ENCODE measurements at regions not wholly inside any gene's neighbourhood (a gene's known extent, or its start where the extent isn't known, plus 50 kb on each side); places are given as distances from the start of the nearest gene placed in this dataset.
"Not testable (repeated sequence)": the region's sequence is repeated elsewhere in the genome, so short reads cannot be mapped to it uniquely, and the experiment has no call there.

DNA sequence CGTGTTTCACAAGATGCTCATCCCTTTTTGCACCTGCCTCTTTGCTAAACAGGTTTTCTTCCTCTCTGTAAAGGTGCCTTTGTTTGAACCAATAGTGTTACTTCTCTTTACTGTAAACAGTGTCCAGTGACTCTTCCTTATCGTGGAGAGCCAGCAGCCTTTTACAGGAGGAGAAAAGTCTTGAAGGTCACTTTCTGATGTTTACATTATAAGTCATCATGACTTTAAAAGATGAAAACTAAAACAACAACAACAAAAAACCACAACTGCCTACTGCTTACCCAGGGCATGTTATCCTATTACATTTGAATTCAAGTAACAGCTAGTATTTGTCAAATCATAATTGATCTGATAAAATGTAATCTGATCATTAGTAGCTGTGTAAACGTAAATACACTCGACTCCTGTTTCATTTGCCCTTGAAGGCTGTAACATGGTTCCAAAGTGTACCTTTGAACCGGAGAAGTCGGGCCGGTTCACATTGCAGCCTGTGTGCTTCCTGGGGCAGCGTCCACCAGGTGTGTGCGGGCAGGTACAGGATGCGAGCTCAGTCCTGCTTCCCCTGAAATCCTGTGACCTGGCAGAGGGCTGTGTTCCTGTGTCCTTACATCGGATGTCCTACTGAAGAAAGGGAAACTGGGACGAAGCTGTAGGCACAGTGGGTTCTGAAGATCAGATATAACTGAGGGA lies 118.1 kb downstream of the C9orf152 start:
- Histone ChIP-seq H3K36me3 (ENCODE audit: insufficient read depth, low read length) (peaks cover 6% of the 10 kb centered on the region; the same call in 1 of the 2 replicates), H3K79me2 (ENCODE audit: control insufficient read depth, insufficient read depth, low read length, unreplicated experiment) (peaks cover 97% of the 10 kb centered on the region), H3K4me3 (ENCODE audit: low read depth, low read length) (no peak overlapping the region), H2AFZ (ENCODE audit: low read length, unreplicated experiment) (no peak overlapping the region), H3K27me3 (ENCODE audit: insufficient read depth, low read length) (no peaks in the 10 kb centered on the region), H3K4me1 (ENCODE audit: control insufficient read depth, insufficient read depth, low read length, unreplicated experiment) (peaks cover 47% of the 10 kb centered on the region), H3K27ac (ENCODE audit: low read depth, low read length) (peak overlapping the region; percentile 30; the same call in 1 of the 2 replicates)

DNA sequence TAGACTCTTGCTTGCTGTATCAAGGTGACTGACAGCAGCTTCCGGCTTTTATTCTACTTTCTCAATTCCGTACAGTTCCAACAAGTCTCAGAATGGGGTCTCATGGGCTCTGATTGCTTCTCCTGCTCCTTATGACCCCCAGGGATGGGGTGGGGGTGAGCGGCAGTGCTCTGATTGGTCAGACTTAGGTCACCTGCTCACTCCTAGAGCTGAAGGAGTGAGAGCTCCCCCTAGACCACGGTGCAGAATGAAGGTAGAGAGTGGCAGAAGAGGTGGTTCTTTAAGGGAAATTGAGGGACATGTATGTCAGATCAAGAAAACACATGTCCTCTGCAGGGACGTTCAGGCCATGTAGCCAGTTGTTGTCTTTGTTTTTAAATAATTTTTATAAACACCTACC lies 115.2 kb downstream of the C9orf152 start:
- Histone ChIP-seq H2AFZ (ENCODE audit: low read length, unreplicated experiment) (no peak overlapping the region), H3K4me1 (ENCODE audit: control insufficient read depth, insufficient read depth, low read length, unreplicated experiment) (peaks cover 55% of the 10 kb centered on the region), H3K79me2 (ENCODE audit: control insufficient read depth, insufficient read depth, low read length, unreplicated experiment) (peaks cover 86% of the 10 kb centered on the region), H3K27ac (ENCODE audit: low read depth, low read length) (no peak overlapping the region), H3K36me3 (ENCODE audit: insufficient read depth, low read length) (no peaks in the 10 kb centered on the region), H3K4me3 (ENCODE audit: low read depth, low read length) (no peak overlapping the region), H3K27me3 (ENCODE audit: insufficient read depth, low read length) (no peaks in the 10 kb centered on the region)

DNA sequence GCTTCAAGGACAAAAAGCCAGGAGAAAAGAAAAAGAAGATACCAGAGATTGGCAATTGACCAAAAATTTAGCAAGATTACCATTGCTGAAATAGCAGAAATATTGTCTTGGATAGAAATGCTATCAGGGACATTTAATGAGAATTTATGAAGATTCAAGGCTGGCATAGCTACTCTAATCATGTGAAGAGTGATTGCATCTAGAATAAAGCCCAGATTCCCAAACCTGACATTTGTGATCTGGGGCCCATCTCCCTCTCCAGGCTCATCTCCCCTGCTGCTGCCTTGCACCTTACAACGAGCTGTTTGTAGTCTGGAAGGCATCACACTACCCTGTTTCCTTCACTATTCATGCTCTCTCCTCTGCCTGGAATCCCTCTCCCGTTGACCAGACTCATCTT lies 114.5 kb downstream of the C9orf152 start:
- H3K27ac ChIP-seq (ENCODE audit: low read depth, low read length) = peak overlapping the region; percentile 78
- no peak overlapping the region for H3K4me3 ChIP-seq (ENCODE audit: low read depth, low read length)
- H2AFZ ChIP-seq (ENCODE audit: low read length, unreplicated experiment) = no peak overlapping the region
- no peaks in the 10 kb centered on the region for H3K36me3 ChIP-seq (ENCODE audit: insufficient read depth, low read length)
- peaks cover 86% of the 10 kb centered on the region for H3K79me2 ChIP-seq (ENCODE audit: control insufficient read depth, insufficient read depth, low read length, unreplicated experiment)
- peaks cover 59% of the 10 kb centered on the region for H3K4me1 ChIP-seq (ENCODE audit: control insufficient read depth, insufficient read depth, low read length, unreplicated experiment)
- no peaks in the 10 kb centered on the region for H3K27me3 ChIP-seq (ENCODE audit: insufficient read depth, low read length)

DNA sequence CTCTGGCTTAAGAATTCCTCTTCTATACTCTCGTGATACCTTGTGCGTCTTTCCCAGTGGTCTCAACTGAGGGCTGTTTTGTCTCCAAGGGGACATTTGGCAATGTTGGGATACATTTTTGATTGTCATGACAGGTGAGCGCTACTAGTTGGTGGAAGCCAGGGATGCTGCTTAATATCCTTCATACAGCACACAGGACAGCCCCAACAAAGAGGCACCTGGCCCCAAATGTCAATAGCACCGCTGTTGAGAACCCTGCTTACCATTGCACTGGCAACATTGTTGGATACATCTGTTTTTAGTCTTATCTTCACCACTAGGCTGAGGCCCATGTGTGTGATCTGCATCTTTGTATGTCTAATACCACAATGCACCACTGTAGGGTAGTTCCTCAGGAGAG lies 114.1 kb downstream of the C9orf152 start:
- H3K79me2 ChIP-seq (ENCODE audit: control insufficient read depth, insufficient read depth, low read length, unreplicated experiment) = peaks cover 86% of the 10 kb centered on the region

DNA sequence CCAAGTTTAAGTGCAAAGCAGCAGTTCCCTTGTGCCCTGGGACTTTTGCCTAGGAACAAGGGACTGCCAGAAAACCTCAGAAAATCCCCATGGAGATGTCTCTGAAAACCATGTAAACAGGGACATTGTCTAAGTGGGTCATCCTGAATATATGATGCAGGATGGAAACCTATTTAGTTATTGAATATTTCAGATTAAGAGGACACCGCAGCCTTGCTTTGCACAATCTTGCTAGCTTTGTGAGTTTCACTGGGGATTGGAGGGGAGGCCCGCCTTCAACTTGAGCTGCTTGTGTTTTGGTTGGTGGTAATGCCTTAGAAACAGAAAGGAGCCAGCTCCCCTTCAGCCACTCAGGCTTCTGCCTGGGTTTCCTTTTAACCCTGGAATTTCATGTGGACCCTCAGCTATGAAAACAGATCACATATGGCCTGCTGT lies 112.8 kb downstream of the C9orf152 start:
- H3K79me2 ChIP-seq (ENCODE audit: control insufficient read depth, insufficient read depth, low read length, unreplicated experiment) = peaks cover 86% of the 10 kb centered on the region
- peak overlapping the region; percentile 78 for H3K27ac ChIP-seq (ENCODE audit: low read depth, low read length)
- no peaks in the 10 kb centered on the region for H3K36me3 ChIP-seq (ENCODE audit: insufficient read depth, low read length)
- H2AFZ ChIP-seq (ENCODE audit: low read length, unreplicated experiment) = no peak overlapping the region
- no peak overlapping the region for H3K4me3 ChIP-seq (ENCODE audit: low read depth, low read length)
- peaks cover 60% of the 10 kb centered on the region for H3K4me1 ChIP-seq (ENCODE audit: control insufficient read depth, insufficient read depth, low read length, unreplicated experiment)
- no peaks in the 10 kb centered on the region for H3K27me3 ChIP-seq (ENCODE audit: insufficient read depth, low read length)

More for the DNA sequence above, 114.1 kb downstream of the C9orf152 start:
- Histone ChIP-seq H3K27me3 (ENCODE audit: insufficient read depth, low read length) (no peaks in the 10 kb centered on the region), H3K27ac (ENCODE audit: low read depth, low read length) (peak overlapping the region; percentile 78), H3K36me3 (ENCODE audit: insufficient read depth, low read length) (no peaks in the 10 kb centered on the region), H3K4me1 (ENCODE audit: control insufficient read depth, insufficient read depth, low read length, unreplicated experiment) (peaks cover 62% of the 10 kb centered on the region), H2AFZ (ENCODE audit: low read length, unreplicated experiment) (no peak overlapping the region), H3K4me3 (ENCODE audit: low read depth, low read length) (no peak overlapping the region)

DNA sequence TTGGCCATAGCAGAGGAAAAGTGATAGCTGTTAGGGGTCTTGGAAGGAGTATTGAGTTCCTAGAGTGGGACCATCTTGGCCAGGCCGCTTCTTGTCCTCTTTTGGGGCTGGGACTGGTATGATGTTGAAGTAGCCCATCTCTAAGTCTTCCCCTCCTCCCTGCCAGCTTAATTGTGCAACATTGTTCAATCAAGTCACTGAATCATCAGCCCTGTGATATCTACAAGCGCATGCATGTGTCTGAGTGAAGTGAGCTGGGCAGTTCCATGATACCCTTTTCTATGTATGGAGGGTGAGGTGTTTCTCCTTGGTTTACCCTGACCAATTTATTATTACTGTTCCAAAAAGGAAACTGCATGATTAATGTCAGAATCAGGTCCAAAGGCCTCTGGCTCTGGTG lies 112.2 kb downstream of the C9orf152 start:
- H3K27me3 ChIP-seq (ENCODE audit: insufficient read depth, low read length) = no peaks in the 10 kb centered on the region
- peaks cover 86% of the 10 kb centered on the region for H3K79me2 ChIP-seq (ENCODE audit: control insufficient read depth, insufficient read depth, low read length, unreplicated experiment)
- no peak overlapping the region for H2AFZ ChIP-seq (ENCODE audit: low read length, unreplicated experiment)
- H3K4me3 ChIP-seq (ENCODE audit: low read depth, low read length) = no peak overlapping the region
- H3K36me3 ChIP-seq (ENCODE audit: insufficient read depth, low read length) = no peaks in the 10 kb centered on the region
- H3K4me1 ChIP-seq (ENCODE audit: control insufficient read depth, insufficient read depth, low read length, unreplicated experiment) = peaks cover 58% of the 10 kb centered on the region
- peak overlapping the region; percentile 78 for H3K27ac ChIP-seq (ENCODE audit: low read depth, low read length)

DNA sequence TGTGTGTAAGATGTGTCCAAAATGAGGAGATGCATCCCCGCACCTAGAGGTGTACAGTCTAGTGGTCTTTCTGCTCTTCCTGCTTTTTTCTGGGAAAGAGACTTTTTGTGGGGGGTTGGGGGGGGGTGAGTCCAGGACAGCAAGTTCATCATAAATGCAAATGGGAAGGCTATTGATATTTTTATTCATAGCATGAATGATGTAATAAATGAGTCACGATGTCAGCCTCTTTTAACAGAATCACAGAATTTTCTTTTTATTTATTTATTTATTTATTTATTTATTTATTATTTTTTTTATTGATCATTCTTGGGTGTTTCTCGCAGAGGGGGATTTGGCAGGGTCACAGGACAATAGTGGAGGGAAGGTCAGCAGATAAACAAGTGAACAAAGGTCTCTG lies 111.3 kb downstream of the C9orf152 start:
- H3K4me3 ChIP-seq (ENCODE audit: low read depth, low read length); H2AFZ ChIP-seq (ENCODE audit: low read length, unreplicated experiment); H3K27me3 ChIP-seq (ENCODE audit: insufficient read depth, low read length); H3K36me3 ChIP-seq (ENCODE audit: insufficient read depth, low read length): not testable (repeated sequence)
- H3K79me2 ChIP-seq (ENCODE audit: control insufficient read depth, insufficient read depth, low read length, unreplicated experiment) = peaks cover 87% of the 10 kb centered on the region
- peaks cover 60% of the 10 kb centered on the region for H3K4me1 ChIP-seq (ENCODE audit: control insufficient read depth, insufficient read depth, low read length, unreplicated experiment)
- H3K27ac ChIP-seq (ENCODE audit: low read depth, low read length) = peak overlapping the region; percentile 78; the same call in 1 of the 2 replicates

DNA sequence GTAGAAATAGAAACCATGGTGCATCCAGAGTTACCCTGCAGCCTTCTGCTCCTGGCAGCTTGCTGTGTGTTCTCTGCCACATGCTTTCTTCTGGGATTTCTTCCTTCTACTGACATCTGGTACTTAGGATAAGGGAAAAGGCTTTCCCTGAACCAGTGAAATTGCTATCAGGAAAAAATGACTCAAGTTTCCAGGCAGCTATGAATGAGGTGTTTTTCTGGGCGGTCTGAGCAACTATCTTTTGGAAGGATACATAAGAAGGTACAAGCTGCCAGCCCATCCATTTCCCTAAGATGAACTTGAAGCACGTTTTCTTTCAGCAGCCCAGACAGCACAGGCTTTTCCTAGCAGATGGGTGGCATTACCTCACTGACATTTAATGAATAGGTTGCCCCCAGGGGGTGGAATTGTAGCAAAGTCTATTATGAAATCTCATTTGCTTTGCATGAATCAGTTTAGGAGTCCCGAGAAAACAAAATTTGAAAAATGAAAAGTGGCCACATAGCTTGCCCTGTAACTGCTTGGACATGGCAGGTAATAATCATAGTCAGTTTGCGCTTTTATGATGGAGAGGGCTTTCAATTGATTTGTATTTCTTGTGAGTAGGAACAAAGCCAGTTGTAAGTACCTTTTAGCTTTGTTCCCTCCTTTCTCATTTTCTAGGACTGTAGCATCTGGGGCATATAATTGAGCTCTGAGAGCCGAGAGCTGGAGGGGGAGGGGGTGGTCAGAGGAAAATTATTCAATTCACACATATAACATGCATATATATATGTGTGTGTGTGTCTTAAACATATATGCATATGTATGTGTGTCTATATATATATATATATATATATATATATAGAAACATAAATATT lies 108.5 kb downstream of the C9orf152 start:
- peaks cover 7% of the 10 kb centered on the region; the same call in 1 of the 2 replicates for H3K36me3 ChIP-seq (ENCODE audit: insufficient read depth, low read length)
- no peak overlapping the region for H2AFZ ChIP-seq (ENCODE audit: low read length, unreplicated experiment)
- H3K4me3 ChIP-seq (ENCODE audit: low read depth, low read length) = peak overlapping the region; percentile 13; the same call in 1 of the 2 replicates
- H3K27ac ChIP-seq (ENCODE audit: low read depth, low read length) = peak overlapping the region; percentile 78
- peaks cover 73% of the 10 kb centered on the region for H3K4me1 ChIP-seq (ENCODE audit: control insufficient read depth, insufficient read depth, low read length, unreplicated experiment)
- H3K79me2 ChIP-seq (ENCODE audit: control insufficient read depth, insufficient read depth, low read length, unreplicated experiment) = peaks cover 86% of the 10 kb centered on the region
- no peaks in the 10 kb centered on the region for H3K27me3 ChIP-seq (ENCODE audit: insufficient read depth, low read length)

DNA sequence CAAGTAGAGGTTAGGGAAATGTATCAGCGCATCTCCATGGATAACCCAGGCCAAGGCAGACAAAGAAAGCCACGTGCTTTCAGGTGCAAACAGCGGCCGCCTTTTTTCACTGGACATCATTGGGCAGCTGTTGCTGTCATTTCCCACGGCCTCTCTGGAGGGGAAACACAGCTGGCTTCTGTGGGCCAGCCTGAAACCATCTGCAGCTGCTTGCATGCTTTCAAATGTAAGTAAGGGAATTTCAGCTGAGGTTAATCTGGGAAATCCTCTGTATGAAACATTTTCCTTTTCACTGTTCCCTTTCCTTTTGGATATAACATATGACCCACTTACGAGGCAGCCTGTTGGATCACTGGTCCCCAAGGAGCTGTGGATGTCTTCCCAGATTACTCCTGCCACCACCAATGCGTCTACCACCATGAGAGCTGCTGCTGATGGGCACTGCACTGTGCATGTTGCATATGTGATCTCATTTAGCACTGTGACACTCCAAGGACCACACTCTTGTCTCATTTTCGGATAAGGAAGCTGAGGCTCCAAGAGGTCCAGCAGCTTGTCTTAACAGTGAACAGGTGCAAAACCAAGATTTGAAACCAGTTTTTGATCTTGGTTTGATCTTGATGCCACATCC lies 106.3 kb downstream of the C9orf152 start:
- peaks cover 88% of the 10 kb centered on the region for H3K79me2 ChIP-seq (ENCODE audit: control insufficient read depth, insufficient read depth, low read length, unreplicated experiment)
- H3K27me3 ChIP-seq (ENCODE audit: insufficient read depth, low read length) = no peaks in the 10 kb centered on the region
- H3K36me3 ChIP-seq (ENCODE audit: insufficient read depth, low read length) = peaks cover 7% of the 10 kb centered on the region; the same call in 1 of the 2 replicates
- H2AFZ ChIP-seq (ENCODE audit: low read length, unreplicated experiment) = no peak overlapping the region
- no peak overlapping the region for H3K4me3 ChIP-seq (ENCODE audit: low read depth, low read length)
- H3K4me1 ChIP-seq (ENCODE audit: control insufficient read depth, insufficient read depth, low read length, unreplicated experiment) = peaks cover 63% of the 10 kb centered on the region
- H3K27ac ChIP-seq (ENCODE audit: low read depth, low read length) = peak overlapping the region; percentile 5; the same call in 1 of the 2 replicates

DNA sequence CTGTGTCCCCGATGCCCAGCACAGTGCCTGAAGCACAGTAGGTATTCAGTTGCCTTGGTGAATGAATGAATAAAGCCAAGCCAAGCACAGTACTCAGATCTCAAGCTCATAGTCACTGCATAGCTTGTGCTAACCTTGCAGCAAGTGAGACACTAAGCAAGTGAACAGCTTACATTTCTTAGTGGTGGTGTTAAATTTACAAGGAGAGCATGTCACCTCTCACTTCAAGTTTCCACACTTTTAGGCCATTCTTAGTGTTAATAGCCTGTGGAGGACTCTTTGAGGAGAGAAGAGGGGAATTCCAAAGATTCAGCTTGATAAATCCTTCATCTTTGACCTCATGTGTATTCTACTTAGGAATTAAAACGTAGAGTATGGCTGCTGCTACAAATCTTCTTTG lies 104.7 kb downstream of the C9orf152 start:
- Histone ChIP-seq H2AFZ (ENCODE audit: low read length, unreplicated experiment) (no peak overlapping the region), H3K27me3 (ENCODE audit: insufficient read depth, low read length) (no peaks in the 10 kb centered on the region), H3K79me2 (ENCODE audit: control insufficient read depth, insufficient read depth, low read length, unreplicated experiment) (peaks cover 93% of the 10 kb centered on the region), H3K36me3 (ENCODE audit: insufficient read depth, low read length) (peaks cover 7% of the 10 kb centered on the region; the same call in 1 of the 2 replicates), H3K4me1 (ENCODE audit: control insufficient read depth, insufficient read depth, low read length, unreplicated experiment) (peaks cover 64% of the 10 kb centered on the region), H3K4me3 (ENCODE audit: low read depth, low read length) (no peak overlapping the region), H3K27ac (ENCODE audit: low read depth, low read length) (peak overlapping the region; percentile 62)

All from ACC112 (cell line).